GM23338 (cell line): ENCODE measurements at regions not wholly inside any gene's neighbourhood (a gene's known extent, or its start where the extent isn't known, plus 50 kb on each side); places are given as distances from the start of the nearest gene placed in this dataset.

ENCODE experiments used
- CTCF ChIP-seq, 2 experiments: fragments of 200-600 bp in 1 of 2; sonication (generic) in 1 of 2; conservative IDR thresholded peaks; 2 replicates each; pipeline versions ENCODE4 v1.5.1 to v1.6.1; 2016 to 2017; ENCODE audit warnings: antibody characterized with exemption in 2 of 2, low read depth in 2 of 2, mild to moderate bottlenecking in 2 of 2, moderate library complexity in 1 of 2
- EZH2 ChIP-seq: fragments of 200-600 bp; sonication (generic); IDR thresholded peaks from one replicate; pipeline ENCODE4 v1.8.0; 2017; ENCODE audit warnings: antibody characterized with exemption, mild to moderate bottlenecking, low read depth; ENCODE audit not compliant: unreplicated experiment
- EZH2phosphoT487 ChIP-seq: fragments of 200-600 bp; sonication (generic); IDR thresholded peaks from one replicate; pipeline ENCODE4 v1.8.1; 2018; ENCODE audit warnings: antibody characterized with exemption; ENCODE audit not compliant: unreplicated experiment
- POLR2AphosphoS5 ChIP-seq: IDR thresholded peaks from 2 replicates; pipeline ENCODE4 v1.6.1; 2016; ENCODE audit warnings: antibody characterized with exemption, low read depth
- TF ChIP-seq, protein P1 (sequence below): IDR thresholded peaks from 2 replicates; pipeline ENCODE4 v1.6.1; 2016; ENCODE audit warnings: antibody characterized with exemption

DNA sequence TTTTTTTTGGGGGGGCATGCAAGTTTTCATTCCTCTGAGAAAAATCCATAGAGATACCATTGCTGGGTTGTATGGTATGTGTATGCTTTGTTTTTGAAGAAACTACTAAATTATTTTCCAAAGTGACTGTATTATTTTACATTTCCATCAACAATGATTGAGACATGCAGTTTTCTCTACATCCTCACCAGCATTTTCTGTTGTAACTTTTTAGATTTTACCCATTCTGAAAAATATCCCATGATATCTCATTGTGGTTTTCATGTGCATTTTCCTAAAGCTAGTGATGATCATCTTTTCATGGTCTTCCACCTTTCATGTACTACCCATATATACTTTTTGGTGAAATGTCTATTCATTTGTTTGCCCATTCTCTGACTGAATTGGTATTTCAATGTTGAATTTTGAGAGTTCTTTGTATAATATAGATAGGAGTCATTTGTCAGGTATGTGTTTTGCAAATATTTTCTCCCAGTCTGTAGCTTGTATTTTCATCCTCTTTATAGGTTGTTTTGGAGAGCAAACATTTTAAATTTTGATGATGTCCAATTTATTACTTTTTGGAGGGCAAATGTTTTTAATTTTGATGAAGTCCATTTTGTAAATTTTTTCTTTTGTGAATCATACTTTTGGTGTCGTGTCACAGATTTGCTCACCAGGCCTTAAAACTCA, 827.5 kb upstream of the CITED2 start:
- no peak for TF ChIP-seq CTCF (conservative IDR thresholded peaks at IDR 0.05; ENCODE audit: low read depth in 2 of 2)
- no peak for TF ChIP-seq EZH2
- no peak for TF ChIP-seq POLR2AphosphoS5
- TF ChIP-seq, protein P1, sequence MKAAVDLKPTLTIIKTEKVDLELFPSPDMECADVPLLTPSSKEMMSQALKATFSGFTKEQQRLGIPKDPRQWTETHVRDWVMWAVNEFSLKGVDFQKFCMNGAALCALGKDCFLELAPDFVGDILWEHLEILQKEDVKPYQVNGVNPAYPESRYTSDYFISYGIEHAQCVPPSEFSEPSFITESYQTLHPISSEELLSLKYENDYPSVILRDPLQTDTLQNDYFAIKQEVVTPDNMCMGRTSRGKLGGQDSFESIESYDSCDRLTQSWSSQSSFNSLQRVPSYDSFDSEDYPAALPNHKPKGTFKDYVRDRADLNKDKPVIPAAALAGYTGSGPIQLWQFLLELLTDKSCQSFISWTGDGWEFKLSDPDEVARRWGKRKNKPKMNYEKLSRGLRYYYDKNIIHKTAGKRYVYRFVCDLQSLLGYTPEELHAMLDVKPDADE, result no peak
- no peak for TF ChIP-seq EZH2phosphoT487
